NCI-H187 (cell line): ENCODE measurements at regions not wholly inside any gene's neighbourhood (a gene's known extent, or its start where the extent isn't known, plus 50 kb on each side); places are given as distances from the start of the nearest gene placed in this dataset.

Experiments
- DNase-seq, 2 experiments: peaks; one replicate each; lab custom pipeline; 2025; lab: John Stamatoyannopoulos, UW

- no peak for DNase-seq
Measured at GRCh38 chr9:13331320-13331719, 51.8 kb upstream of the MPDZ start.

GRCh38 chr9:13330396-13331004, 51.0 kb upstream of the MPDZ start:
- DNase-seq = no peak
